ENCODE measurements at regions not wholly inside any gene's neighbourhood (a gene's known extent, or its start where the extent isn't known, plus 50 kb on each side); places are given as distances from the start of the nearest gene placed in this dataset.

GRCh38 chr5:165579911-165580310 is 2074.5 kb downstream of the MAT2B start:
- TF ChIP-seq, protein P1, sequence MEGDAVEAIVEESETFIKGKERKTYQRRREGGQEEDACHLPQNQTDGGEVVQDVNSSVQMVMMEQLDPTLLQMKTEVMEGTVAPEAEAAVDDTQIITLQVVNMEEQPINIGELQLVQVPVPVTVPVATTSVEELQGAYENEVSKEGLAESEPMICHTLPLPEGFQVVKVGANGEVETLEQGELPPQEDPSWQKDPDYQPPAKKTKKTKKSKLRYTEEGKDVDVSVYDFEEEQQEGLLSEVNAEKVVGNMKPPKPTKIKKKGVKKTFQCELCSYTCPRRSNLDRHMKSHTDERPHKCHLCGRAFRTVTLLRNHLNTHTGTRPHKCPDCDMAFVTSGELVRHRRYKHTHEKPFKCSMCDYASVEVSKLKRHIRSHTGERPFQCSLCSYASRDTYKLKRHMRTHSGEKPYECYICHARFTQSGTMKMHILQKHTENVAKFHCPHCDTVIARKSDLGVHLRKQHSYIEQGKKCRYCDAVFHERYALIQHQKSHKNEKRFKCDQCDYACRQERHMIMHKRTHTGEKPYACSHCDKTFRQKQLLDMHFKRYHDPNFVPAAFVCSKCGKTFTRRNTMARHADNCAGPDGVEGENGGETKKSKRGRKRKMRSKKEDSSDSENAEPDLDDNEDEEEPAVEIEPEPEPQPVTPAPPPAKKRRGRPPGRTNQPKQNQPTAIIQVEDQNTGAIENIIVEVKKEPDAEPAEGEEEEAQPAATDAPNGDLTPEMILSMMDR (IDR thresholded peaks at IDR 0.05) = no peak
- no peak for TF ChIP-seq EZH2 (IDR thresholded peaks at IDR 0.05; ENCODE audit: borderline replicate concordance, insufficient read depth, low read depth, low read length, poor library complexity, severe bottlenecking)
